ENCODE measurements at regions not wholly inside any gene's neighbourhood (a gene's known extent, or its start where the extent isn't known, plus 50 kb on each side); places are given as distances from the start of the nearest gene placed in this dataset.

DNA sequence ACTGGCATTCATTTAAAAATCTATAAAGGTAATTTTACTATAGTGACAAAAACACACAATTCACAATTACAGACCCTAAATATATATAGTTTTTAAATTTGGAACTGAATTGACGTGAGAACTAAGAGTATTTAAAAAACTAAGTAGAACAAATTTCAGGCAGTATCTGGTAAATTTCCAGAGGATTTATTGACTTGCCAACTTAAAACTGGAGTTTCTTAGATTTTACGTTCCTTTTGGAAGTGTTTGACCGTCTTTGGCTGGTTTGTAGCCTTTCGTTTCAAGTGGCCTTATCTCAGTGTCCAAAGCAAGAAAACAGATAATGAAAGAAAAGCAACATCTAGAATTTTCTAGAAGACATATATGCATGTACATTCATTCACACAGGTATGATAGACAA lies 234.4 kb upstream of the VLDLR start:
- TF ChIP-seq, protein P1, sequence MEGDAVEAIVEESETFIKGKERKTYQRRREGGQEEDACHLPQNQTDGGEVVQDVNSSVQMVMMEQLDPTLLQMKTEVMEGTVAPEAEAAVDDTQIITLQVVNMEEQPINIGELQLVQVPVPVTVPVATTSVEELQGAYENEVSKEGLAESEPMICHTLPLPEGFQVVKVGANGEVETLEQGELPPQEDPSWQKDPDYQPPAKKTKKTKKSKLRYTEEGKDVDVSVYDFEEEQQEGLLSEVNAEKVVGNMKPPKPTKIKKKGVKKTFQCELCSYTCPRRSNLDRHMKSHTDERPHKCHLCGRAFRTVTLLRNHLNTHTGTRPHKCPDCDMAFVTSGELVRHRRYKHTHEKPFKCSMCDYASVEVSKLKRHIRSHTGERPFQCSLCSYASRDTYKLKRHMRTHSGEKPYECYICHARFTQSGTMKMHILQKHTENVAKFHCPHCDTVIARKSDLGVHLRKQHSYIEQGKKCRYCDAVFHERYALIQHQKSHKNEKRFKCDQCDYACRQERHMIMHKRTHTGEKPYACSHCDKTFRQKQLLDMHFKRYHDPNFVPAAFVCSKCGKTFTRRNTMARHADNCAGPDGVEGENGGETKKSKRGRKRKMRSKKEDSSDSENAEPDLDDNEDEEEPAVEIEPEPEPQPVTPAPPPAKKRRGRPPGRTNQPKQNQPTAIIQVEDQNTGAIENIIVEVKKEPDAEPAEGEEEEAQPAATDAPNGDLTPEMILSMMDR (IDR thresholded peaks at IDR 0.05) = no peak
- TF ChIP-seq POLR2A (IDR thresholded peaks at IDR 0.05) = no peak
